ENCODE measurements at regions not wholly inside any gene's neighbourhood (a gene's known extent, or its start where the extent isn't known, plus 50 kb on each side); places are given as distances from the start of the nearest gene placed in this dataset.

DNA sequence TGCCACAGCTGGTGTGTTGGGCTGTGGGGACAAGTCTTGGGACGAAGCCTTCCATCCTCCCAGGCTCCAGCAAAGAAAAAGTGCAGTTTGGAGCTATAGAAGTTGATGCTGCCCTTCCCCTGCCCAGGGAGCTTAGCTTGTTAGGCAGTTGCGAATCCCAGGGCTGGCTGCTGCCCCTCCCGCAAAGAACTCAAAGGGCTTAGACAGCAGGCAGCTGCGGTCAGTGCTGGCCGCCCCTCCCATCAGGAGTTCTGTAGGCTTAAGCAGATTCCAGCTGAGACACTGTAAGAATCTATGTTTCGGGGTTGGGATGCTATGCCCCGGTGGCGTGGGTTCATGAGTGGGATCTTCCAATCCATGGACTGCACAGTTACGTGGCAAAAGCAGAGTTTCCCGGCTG is 956.7 kb downstream of the GLUD2 start:
- TF ChIP-seq, protein P1, sequence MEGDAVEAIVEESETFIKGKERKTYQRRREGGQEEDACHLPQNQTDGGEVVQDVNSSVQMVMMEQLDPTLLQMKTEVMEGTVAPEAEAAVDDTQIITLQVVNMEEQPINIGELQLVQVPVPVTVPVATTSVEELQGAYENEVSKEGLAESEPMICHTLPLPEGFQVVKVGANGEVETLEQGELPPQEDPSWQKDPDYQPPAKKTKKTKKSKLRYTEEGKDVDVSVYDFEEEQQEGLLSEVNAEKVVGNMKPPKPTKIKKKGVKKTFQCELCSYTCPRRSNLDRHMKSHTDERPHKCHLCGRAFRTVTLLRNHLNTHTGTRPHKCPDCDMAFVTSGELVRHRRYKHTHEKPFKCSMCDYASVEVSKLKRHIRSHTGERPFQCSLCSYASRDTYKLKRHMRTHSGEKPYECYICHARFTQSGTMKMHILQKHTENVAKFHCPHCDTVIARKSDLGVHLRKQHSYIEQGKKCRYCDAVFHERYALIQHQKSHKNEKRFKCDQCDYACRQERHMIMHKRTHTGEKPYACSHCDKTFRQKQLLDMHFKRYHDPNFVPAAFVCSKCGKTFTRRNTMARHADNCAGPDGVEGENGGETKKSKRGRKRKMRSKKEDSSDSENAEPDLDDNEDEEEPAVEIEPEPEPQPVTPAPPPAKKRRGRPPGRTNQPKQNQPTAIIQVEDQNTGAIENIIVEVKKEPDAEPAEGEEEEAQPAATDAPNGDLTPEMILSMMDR (IDR thresholded peaks at IDR 0.05 in 2 of 3, conservative IDR thresholded peaks at IDR 0.05 in 1 of 3; ENCODE audit: control insufficient read depth in 2 of 3, extremely low read depth in 1 of 3, insufficient read depth in 1 of 3, low read depth in 3 of 3, low read length in 3 of 3) = no peak
- TF ChIP-seq CHD2 (IDR thresholded peaks at IDR 0.05; ENCODE audit: borderline replicate concordance, low read depth, low read length) (no peak), BHLHE40 (IDR thresholded peaks at IDR 0.05; ENCODE audit: borderline replicate concordance in 1 of 2, low read depth in 2 of 2, low read length in 1 of 2) (no peak), SREBF2 (IDR thresholded peaks at IDR 0.05; ENCODE audit: low read length) (no peak), ZZZ3 (IDR thresholded peaks at IDR 0.05; ENCODE audit: control insufficient read depth, insufficient read length, low read depth) (no peak), FOS (IDR thresholded peaks at IDR 0.05; ENCODE audit: borderline replicate concordance, extremely low read depth, insufficient read length) (no peak), NFIC (IDR thresholded peaks at IDR 0.05; ENCODE audit: low read depth, low read length) (no peak), POLR2AphosphoS5 (IDR thresholded peaks at IDR 0.05; ENCODE audit: low read length) (no peak), RFX5 (IDR thresholded peaks at IDR 0.05; ENCODE audit: low read depth, low read length) (no peak), CEBPB (IDR thresholded peaks at IDR 0.05; ENCODE audit: borderline replicate concordance in 1 of 2, low read depth in 2 of 2, low read length in 2 of 2) (no peak)
- TF ChIP-seq, protein P2, sequence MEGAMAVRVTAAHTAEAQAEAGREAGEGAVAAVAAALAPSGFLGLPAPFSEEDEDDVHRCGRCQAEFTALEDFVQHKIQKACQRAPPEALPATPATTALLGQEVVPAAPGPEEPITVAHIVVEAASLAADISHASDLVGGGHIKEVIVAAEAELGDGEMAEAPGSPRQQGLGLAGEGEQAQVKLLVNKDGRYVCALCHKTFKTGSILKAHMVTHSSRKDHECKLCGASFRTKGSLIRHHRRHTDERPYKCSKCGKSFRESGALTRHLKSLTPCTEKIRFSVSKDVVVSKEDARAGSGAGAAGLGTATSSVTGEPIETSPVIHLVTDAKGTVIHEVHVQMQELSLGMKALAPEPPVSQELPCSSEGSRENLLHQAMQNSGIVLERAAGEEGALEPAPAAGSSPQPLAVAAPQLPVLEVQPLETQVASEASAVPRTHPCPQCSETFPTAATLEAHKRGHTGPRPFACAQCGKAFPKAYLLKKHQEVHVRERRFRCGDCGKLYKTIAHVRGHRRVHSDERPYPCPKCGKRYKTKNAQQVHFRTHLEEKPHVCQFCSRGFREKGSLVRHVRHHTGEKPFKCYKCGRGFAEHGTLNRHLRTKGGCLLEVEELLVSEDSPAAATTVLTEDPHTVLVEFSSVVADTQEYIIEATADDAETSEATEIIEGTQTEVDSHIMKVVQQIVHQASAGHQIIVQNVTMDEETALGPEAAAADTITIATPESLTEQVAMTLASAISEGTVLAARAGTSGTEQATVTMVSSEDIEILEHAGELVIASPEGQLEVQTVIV (IDR thresholded peaks at IDR 0.05; ENCODE audit: borderline replicate concordance, partially characterized antibody) = no peak
- TF ChIP-seq, protein P3, sequence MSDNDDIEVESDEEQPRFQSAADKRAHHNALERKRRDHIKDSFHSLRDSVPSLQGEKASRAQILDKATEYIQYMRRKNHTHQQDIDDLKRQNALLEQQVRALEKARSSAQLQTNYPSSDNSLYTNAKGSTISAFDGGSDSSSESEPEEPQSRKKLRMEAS (IDR thresholded peaks at IDR 0.05; ENCODE audit: low read depth, low read length) = no peak

Data from GM12878 (cell line).